Omental fat pad (tissue), 1 donor: ENCODE measurements at regions not wholly inside any gene's neighbourhood (a gene's known extent, or its start where the extent isn't known, plus 50 kb on each side); places are given as distances from the start of the nearest gene placed in this dataset. TPM values are rescaled to one million over a fixed set of nuclear protein-coding genes. Genes with fewer than 3 reads are reported as not detected.

Source experiments
- small RNA-seq: library from RNA; depleted of rRNA; stranded (forward); fragments of <200 nt; gene quantifications from one replicate; pipeline ENCODE3, GENCODE V24; 2016

Small RNAs in the stretch of these regions (small RNA-seq; reads per million reads assigned to genes)
- not detected for gene AC114811.1
